ENCODE measurements at regions not wholly inside any gene's neighbourhood (a gene's known extent, or its start where the extent isn't known, plus 50 kb on each side); places are given as distances from the start of the nearest gene placed in this dataset.
A peak's percentile ranks its signal among the peaks of the same experiment; 100 is the strongest.

DNA sequence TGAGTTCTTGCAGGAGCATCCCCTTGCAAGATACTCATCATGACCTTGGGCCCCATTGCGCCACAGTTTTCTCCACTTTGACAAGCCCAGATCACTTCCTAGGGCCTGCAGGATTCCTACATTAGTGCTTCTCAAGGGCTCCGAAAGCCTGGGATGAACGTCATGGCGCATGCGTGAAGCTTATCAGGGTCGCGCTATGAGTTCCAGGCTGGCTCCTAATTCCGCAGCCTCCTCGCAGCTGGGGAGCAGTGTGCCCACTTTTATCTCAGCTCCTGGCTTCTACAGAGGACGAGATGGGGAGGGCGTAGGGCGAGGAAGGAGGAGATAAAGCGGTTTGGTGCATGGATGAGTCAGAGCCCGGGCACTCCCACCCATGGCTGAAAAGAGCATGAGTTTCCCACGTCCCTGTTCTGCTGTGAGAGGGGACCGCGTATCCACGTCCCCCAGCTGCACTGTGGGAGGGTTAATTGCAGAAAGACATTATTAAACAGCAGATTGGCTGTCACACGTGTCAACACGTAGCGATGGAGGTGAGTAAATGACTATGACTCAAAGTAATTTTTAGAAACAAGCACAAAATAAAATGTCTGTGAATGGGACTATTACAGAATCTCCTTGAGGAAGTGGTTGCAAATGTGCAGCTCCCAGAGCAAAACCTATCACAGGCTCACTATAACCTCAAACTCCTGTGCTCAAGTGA is 72.9 kb upstream of the DSP start (continued):
- TF ChIP-seq, protein P1, sequence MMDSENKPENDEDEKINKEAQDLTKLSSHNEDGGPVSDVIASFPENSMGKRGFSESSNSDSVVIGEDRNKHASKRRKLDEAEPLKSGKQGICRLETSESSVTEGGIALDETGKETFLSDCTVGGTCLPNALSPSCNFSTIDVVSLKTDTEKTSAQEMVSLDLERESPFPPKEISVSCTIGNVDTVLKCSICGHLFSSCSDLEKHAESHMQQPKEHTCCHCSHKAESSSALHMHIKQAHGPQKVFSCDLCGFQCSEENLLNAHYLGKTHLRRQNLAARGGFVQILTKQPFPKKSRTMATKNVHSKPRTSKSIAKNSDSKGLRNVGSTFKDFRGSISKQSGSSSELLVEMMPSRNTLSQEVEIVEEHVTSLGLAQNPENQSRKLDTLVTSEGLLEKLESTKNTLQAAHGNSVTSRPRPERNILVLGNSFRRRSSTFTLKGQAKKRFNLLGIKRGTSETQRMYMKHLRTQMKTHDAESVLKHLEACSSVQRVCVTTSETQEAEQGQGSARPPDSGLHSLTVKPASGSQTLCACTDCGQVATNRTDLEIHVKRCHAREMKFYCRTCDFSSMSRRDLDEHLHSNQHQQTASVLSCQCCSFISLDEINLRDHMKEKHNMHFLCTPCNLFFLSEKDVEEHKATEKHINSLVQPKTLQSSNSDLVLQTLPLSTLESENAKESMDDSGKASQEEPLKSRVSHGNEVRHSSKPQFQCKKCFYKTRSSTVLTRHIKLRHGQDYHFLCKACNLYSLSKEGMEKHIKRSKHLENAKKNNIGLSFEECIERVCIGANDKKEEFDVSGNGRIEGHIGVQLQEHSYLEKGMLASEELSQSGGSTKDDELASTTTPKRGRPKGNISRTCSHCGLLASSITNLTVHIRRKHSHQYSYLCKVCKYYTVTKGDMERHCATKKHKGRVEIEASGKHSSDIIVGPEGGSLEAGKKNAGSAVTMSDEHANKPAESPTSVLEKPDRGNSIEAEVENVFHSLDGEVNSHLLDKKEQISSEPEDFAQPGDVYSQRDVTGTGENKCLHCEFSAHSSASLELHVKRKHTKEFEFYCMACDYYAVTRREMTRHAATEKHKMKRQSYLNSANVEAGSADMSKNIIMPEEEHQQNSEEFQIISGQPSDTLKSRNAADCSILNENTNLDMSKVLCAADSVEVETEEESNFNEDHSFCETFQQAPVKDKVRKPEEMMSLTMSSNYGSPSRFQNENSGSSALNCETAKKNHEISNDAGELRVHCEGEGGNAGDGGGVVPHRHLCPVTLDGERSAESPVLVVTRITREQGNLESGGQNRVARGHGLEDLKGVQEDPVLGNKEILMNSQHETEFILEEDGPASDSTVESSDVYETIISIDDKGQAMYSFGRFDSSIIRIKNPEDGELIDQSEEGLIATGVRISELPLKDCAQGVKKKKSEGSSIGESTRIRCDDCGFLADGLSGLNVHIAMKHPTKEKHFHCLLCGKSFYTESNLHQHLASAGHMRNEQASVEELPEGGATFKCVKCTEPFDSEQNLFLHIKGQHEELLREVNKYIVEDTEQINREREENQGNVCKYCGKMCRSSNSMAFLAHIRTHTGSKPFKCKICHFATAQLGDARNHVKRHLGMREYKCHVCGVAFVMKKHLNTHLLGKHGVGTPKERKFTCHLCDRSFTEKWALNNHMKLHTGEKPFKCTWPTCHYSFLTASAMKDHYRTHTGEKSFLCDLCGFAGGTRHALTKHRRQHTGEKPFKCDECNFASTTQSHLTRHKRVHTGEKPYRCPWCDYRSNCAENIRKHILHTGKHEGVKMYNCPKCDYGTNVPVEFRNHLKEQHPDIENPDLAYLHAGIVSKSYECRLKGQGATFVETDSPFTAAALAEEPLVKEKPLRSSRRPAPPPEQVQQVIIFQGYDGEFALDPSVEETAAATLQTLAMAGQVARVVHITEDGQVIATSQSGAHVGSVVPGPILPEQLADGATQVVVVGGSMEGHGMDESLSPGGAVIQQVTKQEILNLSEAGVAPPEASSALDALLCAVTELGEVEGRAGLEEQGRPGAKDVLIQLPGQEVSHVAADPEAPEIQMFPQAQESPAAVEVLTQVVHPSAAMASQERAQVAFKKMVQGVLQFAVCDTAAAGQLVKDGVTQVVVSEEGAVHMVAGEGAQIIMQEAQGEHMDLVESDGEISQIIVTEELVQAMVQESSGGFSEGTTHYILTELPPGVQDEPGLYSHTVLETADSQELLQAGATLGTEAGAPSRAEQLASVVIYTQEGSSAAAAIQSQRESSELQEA (IDR thresholded peaks at IDR 0.05; ENCODE audit: low read depth): peak; percentile 56; the same call in 1 of the 2 replicates
- TF ChIP-seq, protein P2, sequence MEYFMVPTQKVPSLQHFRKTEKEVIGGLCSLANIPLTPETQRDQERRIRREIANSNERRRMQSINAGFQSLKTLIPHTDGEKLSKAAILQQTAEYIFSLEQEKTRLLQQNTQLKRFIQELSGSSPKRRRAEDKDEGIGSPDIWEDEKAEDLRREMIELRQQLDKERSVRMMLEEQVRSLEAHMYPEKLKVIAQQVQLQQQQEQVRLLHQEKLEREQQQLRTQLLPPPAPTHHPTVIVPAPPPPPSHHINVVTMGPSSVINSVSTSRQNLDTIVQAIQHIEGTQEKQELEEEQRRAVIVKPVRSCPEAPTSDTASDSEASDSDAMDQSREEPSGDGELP (CRISPR knock-in tag; IDR thresholded peaks at IDR 0.05; ENCODE audit: borderline replicate concordance): peak; percentile 98
- TF ChIP-seq MEIS2 (IDR thresholded peaks at IDR 0.05; ENCODE audit: partially characterized antibody) (peak; percentile 95), TBL1XR1 (IDR thresholded peaks at IDR 0.05; ENCODE audit: low read length in 2 of 2) (peak in 1 of 2 experiments; percentile 48; a peak in 1 of 4 replicates), EGR1 (conservative IDR thresholded peaks at IDR 0.05) (peak; percentile 67), SUPT5H (IDR thresholded peaks at IDR 0.05) (no peak), ZNF24 (IDR thresholded peaks at IDR 0.05) (no peak; the same call in 1 of the 2 replicates), MYNN (IDR thresholded peaks at IDR 0.05) (peak; percentile 96), MYNN (CRISPR knock-in tag; IDR thresholded peaks at IDR 0.05) (no peak), FOXA1 (IDR thresholded peaks at IDR 0.05; ENCODE audit: borderline replicate concordance) (no peak), ETV1 (tag; conservative IDR thresholded peaks at IDR 0.05; ENCODE audit: low read depth) (no peak), SMAD4 (CRISPR knock-in tag; conservative IDR thresholded peaks at IDR 0.05) (peak; percentile 84), ZNF165 (CRISPR knock-in tag; IDR thresholded peaks at IDR 0.05; ENCODE audit: borderline replicate concordance) (no peak), PHTF2 (CRISPR knock-in tag; IDR thresholded peaks at IDR 0.05) (no peak), ZNF551 (CRISPR knock-in tag; IDR thresholded peaks at IDR 0.05) (no peak)
- TF ChIP-seq, protein P3, sequence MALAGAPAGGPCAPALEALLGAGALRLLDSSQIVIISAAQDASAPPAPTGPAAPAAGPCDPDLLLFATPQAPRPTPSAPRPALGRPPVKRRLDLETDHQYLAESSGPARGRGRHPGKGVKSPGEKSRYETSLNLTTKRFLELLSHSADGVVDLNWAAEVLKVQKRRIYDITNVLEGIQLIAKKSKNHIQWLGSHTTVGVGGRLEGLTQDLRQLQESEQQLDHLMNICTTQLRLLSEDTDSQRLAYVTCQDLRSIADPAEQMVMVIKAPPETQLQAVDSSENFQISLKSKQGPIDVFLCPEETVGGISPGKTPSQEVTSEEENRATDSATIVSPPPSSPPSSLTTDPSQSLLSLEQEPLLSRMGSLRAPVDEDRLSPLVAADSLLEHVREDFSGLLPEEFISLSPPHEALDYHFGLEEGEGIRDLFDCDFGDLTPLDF (CRISPR knock-in tag; IDR thresholded peaks at IDR 0.05): no peak
- TF ChIP-seq, protein P4, sequence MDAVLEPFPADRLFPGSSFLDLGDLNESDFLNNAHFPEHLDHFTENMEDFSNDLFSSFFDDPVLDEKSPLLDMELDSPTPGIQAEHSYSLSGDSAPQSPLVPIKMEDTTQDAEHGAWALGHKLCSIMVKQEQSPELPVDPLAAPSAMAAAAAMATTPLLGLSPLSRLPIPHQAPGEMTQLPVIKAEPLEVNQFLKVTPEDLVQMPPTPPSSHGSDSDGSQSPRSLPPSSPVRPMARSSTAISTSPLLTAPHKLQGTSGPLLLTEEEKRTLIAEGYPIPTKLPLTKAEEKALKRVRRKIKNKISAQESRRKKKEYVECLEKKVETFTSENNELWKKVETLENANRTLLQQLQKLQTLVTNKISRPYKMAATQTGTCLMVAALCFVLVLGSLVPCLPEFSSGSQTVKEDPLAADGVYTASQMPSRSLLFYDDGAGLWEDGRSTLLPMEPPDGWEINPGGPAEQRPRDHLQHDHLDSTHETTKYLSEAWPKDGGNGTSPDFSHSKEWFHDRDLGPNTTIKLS (IDR thresholded peaks at IDR 0.05; ENCODE audit: borderline replicate concordance, low read depth): 0 out of 2 replicates have a peak, but pooled peaks have one; percentile 27

All from K562 (cell line).